ENCODE measurements at regions not wholly inside any gene's neighbourhood (a gene's known extent, or its start where the extent isn't known, plus 50 kb on each side); places are given as distances from the start of the nearest gene placed in this dataset.

DNA sequence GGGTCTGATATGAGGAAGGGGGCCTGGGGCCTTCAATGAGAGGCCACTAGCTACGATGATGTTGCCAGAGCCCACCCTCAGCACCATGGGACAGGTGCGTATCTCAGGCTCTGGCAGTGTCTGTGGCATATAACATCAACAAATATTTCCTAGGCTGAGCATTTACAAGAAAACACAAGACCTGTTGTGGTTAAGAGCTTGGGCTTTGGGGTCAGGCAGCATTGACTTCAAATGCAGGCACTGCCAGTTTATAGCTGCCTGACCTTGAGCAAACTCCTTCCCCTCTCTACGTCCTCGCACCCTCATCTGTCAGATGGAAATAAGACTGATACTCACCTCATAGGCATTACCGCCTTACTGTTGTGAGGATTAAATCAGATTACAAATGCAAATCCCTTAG, 156.0 kb downstream of the KATNAL1 start:
- DNase-seq = no peak

DNA sequence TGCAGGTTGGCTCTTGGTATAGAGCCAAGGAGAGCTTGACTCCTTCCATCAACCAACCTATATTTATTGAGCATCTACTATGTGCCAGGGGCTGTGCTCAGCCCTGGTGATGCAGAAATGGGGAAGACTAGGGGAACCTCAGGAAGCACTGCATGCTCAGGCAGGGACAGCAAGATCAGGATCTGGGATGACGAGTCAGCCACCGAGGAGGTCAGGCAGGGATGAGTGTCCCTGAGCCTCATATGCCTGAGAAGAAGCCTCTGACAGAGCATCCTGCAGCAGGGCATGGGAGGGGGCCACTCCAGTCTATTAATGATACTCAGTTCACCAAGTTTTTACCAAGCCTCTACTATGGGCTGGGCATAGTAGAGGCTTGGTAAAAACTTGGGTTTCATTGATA, 158.1 kb downstream of the KATNAL1 start:
- DNase-seq = no peak

DNA sequence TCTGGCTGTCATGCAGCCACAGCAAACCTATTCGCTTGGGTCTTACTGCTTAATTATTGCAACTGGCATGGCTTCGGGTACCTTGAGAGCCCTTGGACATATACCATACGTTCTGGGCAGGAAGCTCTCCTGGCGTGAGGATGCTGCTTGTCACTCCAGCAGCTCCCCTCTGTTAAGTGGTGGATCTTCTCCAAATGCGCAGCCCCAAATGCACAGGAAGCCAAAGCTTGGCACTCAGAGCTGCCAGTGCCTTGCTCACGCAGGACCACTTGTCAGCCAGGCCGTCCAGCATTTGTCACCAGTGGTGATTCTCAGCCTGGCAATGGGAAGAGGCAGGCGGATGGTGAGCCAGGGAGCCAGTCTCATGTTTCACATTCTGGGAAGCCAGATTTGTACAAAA, 158.6 kb downstream of the KATNAL1 start:
- no peak for DNase-seq

DNA sequence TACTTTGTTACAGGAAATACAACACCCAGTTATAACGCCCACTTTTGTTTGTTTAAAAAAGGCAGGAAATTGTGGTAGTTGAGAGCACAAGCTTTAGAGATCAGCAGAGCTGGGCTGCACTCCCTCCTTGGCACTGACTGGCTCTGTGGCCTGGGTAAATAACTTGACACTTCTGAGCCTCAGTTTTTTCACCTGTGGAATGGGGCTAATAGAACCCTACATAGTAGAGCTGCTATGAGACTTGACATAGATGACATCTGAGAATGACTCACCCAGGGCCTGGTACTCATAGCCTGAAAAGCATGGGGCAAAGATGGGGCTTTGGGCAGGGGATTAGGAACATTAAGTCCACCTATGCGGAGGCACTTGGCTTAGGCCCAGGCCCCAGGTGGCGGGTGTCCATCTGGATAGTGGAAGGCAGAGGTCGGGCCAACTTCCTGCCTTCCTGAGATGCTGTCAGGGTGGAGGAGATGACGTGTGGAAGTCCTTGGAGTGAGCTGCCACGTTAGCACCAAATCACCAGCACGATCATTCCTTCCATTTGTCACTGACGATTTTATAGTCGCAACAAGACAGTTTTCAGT, 159.1 kb downstream of the KATNAL1 start:
- DNase-seq = no peak

DNA sequence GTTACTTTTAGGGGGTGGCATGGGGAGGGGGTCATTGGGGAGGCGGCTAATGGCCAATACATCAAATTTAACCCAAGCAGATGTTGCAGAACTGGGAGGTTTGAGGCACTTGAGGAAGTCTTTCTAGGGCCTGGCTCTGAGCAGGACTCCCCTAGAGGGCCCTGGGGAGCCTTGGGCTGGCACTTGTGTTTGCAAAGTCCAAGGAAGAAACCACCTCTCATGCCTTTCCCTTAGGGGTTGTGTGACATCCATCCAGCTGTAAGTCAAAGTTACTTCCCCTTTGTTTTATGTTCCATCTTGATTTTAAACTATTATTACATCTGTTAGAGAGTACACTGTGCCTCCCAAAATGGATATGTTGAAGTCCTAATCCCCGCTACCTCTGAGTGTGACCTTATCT, 159.9 kb downstream of the KATNAL1 start:
- DNase-seq = no peak

DNA sequence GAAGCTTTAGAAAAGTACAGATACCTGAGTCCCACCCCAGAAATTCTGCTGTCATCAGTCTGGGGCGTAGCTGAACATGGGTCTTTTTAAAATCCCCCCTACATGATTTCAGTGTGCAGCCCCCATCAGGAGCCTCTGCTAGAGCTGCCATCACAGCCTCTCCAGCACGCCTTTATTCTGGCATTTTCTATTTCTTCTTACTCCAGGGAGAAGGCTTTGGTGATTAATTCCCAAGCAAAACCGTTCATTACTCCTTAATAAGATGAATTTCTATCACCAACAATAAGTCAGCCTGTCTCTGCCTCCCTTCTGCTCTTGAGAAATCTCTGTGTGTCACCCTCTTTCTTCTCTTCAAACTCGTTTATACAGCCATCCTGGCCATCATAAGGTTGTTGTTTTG, 160.3 kb downstream of the KATNAL1 start:
- no peak for DNase-seq

DNA sequence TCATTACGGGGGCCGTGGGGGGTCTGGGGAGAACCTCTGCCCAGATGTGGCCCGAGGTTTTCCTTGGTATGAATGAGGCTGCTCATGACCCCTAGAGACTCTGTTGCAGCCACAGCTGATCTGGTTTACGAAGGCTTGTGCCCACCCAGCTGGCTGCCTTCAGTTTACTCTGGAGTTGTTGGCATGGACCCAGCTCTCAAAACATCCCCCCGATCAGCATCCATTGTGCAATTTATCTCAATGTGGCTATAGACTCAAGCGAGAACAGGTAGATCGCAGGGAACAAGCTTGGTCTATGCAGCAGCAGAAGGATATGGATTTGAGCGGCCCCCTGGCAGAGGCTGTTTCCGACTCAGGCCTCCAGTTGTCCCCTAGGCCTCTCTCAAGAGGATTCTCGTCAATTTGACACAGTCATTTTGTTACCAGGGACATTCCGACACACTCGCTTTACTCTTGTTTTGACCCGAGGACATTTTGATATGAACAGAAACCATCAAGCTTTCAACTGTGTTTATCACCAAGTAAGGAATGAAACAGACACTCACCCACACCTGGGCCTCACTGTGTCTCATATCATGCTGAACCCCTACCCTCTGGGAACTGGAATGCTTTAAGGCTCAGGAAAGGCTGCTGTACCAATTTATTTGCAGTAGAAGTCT, 161.5 kb downstream of the KATNAL1 start:
- no peak for DNase-seq

DNA sequence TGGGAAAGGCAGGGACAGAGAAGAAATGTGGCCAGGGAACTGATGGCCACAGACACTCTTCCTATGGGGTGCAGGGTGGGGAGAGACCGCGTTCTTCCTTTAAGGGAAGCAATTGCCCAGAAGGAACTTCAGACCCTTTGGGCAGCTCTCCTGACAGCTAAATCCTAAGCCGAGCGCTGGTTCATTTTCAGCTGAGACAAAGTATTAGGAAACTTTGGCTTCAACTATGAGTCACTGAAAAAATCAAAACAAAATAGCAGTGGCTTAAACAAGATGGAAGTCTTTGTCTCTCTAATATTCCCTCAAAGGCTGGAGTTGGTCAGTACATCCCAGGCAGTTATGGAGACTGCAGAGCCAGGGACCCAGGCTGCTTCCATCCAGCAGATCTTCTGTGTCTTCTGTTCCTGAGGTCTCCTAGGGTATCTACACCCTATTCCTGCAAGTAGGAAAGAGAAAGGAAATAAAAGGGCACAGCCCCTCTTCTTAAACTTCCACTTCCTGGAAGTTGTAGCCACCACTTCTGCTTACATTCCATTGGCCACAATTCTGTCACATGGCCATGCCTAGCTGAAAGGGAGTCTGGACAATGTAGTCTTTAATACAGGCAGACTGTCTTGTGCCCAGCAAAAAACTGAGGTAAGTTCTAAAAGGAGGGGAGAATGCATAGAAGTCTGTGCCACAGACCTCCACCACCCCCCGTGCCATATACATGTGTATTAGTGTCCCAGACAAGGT, 163.5 kb downstream of the KATNAL1 start:
- DNase-seq = no peak

DNA sequence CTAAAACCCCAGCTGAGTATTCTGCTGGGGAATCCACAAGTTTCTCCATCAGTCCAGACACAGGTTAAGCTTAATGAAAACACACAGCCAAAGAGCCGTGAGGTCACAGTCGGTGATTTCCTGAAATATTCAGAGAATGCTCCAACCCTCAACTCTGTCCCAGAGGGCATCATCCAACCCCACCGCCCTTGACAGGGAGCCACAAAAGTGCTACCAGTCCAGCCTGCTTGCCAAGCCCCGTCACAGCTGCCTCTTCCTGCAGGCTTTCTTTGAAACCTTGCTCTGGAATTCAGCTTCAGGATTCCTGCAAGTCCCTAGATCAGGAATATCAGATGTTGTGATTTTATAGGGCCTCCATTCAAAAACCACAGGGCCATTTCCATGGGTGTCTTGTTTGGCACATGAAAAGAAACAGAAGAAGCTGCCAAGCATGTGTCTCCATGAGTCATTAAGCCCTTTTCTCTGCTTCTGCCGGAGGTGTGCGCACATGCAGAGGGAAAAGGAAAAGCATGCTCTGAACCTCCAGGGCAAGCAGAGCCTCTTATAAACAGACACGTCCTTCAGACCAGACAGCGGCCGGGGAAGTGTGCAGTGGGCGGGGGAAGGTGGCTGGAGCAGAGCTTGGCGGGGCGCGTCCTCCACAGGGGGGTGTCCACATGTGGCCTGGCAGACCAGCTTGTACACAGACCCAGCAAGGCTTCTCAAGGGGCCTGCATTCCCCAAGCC, 164.7 kb downstream of the KATNAL1 start:
- DNase-seq = no peak

DNA sequence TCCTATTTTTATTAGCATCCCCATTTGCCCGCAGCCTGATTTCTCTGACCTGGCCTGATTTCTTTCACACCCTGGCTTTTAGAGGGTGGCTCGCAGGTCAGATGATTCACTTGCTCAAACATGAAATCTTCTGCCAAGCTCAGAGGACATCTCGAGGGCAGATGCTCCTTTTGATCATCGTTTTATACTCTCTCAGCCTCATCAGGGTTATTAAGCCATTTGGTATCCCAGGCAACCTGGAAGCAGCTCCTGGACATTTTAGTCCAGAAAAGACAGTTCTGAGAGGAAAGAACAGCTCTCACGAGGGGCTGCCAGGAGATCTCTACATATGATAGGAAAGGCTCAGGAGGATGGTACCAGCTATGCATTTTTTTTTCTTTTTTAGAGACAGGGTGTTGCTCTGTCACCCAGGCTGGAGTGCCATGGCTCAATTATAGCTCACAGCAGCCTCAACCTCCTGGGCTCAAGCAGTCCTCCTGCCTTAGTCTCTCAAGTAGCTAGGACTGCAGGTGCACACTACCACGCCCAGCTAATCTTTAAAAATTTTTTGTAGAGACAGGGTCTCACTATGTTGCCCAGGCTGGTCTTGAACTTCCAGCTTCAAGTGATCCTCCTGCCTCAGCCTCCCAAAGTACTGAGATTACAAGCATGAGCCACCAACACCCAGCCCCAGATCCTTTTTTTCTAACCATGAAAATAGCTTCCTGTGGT, 165.4 kb downstream of the KATNAL1 start:
- DNase-seq = no peak

DNA sequence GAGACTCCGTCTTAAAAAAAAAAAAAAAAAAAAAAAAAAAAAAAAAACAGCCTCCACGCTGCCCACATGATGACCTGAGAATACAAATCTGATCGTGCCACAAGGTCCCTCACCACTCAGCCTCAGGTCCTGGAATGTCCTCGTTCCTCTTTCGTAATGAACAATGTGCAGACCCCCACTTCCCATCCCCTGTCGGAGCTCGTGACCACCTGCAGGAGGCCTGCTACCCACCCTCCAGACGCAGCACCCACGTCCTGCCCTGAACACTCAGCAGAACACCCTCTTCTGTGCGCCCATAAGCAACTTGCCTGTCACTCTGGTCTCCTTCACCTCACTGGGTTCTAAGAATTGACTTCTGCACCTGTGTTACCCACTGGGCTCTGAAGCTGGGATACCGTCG, 166.4 kb downstream of the KATNAL1 start:
- no peak for DNase-seq

DNA sequence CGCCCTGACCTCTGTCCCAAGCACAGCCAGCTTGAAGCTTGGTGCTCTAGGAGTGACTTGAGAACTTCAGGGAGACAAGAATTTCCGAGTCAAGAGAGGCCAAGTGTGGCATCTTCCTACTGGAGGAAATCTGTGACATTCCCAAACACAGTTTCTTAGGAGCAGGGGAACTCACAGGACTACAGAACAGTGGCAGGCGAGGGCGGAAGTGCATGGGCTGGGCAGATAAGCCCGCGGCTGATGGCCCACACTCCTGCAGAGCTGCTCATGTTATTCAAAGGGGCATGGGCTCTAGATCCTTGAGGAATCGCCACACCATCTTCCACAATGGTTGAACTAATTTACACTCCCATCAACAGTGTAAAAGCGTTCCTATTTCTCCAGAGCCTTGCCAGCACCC, 168.8 kb downstream of the KATNAL1 start:
- DNase-seq = no peak

DNA sequence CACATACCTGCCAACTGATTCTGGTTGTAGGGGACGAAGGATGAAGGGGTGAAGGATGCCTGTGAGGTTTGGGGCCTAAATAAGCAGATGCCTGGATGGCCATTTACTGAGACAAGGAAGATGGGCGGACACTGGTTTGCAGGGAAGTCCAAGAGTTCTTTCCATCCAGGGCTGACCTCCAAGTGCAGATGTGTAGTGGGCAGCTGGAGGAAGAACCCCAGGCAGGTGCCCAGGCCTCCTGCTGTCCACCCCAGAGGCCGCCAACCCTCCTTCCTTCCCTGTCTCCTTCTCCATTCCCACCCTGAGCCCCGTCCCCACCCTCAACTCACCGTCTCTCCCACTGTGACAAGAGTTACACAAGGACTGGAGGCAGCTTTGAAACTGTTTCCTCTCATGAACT, 171.5 kb downstream of the KATNAL1 start:
- DNase-seq = no peak

DNA sequence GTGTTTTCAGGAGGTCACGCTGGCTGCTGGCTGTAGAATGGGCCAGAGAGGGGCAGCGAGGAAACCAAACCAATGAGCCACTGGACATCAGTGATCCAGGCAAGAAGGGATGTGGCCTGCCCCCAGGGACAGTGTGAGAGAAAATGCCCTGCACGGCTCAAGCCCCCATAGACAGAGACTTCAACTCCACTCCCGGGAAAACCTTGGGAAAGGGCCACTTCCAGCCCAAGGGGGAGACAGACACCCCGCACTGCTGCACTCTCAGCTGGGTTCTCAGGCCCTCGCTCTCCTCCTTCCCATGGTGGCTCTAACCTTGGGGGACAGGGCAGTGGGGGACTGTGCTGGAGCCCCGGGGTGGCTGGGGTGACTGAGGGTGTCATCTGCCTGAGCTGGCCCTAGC, 172.0 kb downstream of the KATNAL1 start:
- DNase-seq = no peak

DNA sequence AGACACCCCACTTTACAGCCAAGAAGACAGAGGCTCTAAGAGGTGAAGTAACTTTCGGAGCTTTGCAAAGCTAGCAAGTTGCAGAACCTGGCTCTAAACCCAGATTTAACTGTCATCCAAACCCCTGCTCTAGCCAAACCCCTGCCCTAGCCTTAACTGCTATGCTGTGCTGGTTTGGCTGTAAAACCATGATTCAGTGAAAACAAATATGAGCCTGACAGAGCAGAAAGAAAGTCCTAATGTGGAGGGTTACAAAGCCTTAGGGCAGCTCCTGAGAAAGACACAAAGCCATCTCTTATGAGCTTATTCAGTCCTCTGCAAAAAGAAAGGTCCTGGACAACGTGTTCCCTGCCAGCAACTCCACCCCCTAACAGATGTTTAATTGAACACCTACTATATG, 172.8 kb downstream of the KATNAL1 start:
- DNase-seq = no peak

DNA sequence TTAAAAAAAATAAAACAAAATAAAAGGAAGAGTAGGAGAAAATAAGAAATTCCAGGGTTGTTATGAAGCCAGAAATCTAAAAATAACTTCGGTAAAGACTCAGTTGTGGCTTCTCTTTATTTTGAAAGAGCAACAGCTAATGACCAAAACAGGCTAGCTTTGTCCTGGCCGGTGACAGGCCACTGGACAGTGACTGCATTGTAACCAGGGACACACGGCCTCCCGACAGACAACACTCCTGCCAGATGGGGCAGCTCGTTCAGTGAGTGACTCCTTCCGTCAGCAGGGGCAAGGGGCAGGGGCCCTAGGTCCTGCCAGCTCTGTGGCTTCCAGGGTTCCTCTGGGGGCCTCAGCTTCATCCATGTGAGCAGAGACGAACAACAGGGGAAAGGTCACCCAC, 173.4 kb downstream of the KATNAL1 start:
- DNase-seq = no peak

DNA sequence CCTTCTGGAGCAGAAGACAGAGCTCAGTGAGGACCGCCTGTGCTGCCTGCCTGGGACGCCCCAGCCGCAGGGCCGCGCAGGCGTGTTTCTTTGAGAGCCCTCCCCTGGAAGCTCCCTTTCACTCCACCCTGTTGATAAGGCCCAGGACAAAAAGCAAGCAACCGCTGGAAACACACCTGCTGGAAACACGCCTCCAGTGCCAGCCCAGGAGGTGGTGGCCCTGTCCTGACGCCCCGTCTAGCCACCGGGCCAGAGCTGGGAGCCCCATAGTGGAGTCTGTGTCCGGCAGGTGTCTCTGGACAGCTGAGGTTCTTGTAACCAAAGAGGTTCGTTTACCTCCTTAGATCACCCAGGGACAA, 173.8 kb downstream of the KATNAL1 start:
- no peak for DNase-seq

DNA sequence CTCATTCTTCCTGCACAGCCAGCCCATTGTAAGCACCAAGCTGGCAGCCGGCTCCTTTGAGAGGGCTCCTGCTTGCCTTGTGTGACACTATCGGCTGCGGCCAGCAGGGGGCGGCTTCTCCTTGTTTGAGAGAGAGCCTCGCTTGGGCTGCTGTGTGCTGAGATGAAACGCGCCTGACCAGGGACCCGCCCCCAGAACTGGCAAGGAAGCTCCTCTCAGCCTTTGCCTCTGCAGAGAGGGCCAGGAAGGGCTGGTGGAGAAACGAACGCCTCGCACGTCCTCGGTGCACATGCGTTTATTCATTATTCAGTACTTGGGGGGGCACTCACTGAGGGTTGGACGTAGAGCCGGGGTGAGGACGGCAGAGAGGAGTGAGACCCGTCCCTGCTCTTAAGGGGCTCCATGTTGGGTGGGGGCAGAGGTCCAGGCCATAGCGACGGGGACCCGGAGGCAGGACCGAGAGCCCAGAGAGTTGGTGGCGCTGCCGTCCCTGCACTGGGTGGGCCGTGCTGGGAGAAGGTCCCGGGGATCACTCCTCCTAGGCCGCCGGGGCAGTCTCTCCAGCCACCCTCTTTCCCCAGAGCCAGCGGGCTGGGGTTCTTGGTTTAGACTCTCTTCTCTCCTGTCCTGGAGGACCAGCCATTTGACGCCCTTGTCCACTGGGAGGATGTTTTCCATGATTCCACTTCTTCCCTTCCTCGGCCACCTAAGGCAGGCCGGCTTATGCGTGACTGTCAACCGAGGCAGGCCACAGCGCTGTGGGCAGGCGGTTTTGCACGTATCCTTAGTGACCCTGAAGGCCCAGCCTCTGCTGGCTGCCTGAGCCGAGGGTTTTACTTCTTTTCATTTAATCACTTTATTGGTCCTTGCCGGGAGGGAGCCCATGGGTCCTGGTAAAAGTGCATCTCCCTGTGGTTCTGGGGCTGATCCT, 174.5 kb downstream of the KATNAL1 start:
- no peak for DNase-seq

DNA sequence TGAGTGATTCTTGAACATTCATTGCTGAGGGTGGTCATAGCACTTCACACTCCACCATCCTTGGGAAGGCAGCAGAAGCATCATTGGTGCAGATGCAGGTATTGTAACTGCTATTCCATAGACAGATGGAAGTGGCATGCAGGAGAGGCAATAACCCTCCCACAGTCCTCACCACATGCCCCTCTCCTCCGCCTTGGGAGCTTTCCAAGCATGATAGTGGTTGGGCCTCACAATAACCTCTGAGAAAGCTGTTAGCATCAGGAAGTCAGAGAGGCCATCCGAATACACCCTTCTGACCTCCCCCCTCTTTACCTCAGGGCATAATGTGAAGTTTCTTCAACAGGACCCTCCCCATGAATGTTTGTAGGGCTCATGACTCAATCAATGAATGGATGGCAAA, 177.9 kb downstream of the KATNAL1 start:
- DNase-seq = no peak

DNA sequence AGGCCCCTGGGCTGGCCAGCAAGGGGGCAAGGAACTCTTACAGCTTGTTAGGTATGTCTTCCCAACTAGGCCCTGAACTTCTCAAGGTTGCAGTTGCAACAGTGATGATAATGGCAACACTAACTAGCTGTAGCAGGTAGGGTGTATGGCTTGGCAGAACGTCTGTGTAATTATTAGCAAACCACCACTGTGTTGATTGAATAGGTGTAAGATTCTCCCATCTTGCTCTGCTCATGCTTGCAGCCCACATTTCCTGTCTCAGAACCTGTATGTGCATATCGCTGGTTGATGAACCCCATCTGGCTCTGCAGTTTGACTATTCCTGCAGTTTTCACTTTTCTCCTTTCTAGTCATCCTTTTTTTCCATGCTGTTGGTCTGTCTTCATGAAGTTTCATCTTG, 178.8 kb downstream of the KATNAL1 start:
- no peak for DNase-seq

DNA sequence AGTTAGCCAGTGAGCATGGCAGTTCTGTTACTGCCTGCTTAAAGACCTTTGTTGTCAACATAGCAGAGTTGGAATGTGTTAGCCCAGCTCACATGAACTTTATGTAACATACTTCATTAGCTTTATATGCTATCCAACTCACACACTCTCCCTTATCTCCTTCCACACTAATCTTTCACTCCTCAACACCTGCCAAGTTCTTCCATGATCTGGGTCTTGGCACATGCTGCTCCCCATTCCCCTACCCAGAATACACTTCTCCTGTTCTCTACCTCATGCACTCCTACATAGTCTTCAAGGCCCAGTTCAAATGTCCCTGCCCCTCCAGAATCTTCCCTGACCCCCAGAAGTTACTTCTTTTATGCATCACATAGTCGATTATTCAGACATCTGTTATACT, 179.3 kb downstream of the KATNAL1 start:
- no peak for DNase-seq

DNA sequence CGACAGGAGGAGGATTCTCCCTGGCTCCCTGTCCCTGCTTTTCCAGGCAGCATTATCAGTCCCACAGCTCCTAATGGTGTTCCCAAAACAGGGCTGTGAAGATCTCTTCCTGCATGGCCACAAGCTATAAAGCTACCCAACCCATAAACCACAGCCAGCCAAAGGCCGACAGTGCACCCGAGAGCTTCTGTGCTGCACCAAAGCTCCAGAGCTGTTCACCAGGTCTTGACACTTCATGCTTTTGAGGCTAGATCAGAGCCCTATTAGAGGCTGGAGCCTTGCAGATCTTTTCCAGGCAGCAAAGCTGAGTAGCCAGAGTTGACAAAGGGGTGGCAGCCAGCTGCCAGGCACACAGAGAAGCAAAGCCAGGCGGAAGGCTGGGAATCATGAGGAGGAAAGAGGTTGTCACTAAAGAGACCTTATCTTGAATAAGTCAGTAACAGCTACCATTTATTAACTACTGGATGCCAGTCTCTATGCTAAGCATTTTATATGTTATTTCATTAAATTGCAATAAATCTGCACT, 180.4 kb downstream of the KATNAL1 start:
- no peak for DNase-seq

Data from NCI-H1436 treated with DMSO at 0.1 percent for 48 hours (cell line).